Osteoblast (primary cell): ENCODE measurements at regions not wholly inside any gene's neighbourhood (a gene's known extent, or its start where the extent isn't known, plus 50 kb on each side); places are given as distances from the start of the nearest gene placed in this dataset.

Experiments
- DNase-seq: peaks from one replicate; pipeline ENCODE4 v3.0.0; 2011; ENCODE audit warnings: low spot score, mixed read lengths; ENCODE audit not compliant: insufficient read length; ENCODE audit errors: missing footprints
- H2AFZ ChIP-seq: 2 replicates; pipeline ENCODE4 v1.6.0; 2011; ENCODE audit warnings: mild to moderate bottlenecking, low read length
- H3K27ac ChIP-seq: 2 replicates; pipeline ENCODE4 v1.5.1; 2011; ENCODE audit warnings: mild to moderate bottlenecking, low read depth, low read length, moderate library complexity
- H3K27me3 ChIP-seq: 2 replicates; pipeline ENCODE4 v1.6.0; 2012; ENCODE audit warnings: mild to moderate bottlenecking, control low read depth, inconsistent platforms, low read length, moderate library complexity; ENCODE audit not compliant: insufficient read depth
- H3K36me3 ChIP-seq: 2 replicates; pipeline ENCODE4 v1.5.1; 2011; ENCODE audit warnings: mild to moderate bottlenecking, low read length, control low read depth, moderate library complexity; ENCODE audit not compliant: insufficient read depth
- H3K4me1 ChIP-seq: 2 replicates; pipeline ENCODE4 v1.5.1; 2011; ENCODE audit warnings: mild to moderate bottlenecking, low read length, control low read depth, moderate library complexity; ENCODE audit not compliant: insufficient read depth
- H3K4me2 ChIP-seq: 2 replicates; pipeline ENCODE4 v1.6.0; 2011; ENCODE audit warnings: mild to moderate bottlenecking, low read length; ENCODE audit not compliant: insufficient read depth
- H3K4me3 ChIP-seq: fragments of 200-600 bp; sonication (generic); 3 replicates; pipeline ENCODE4 v1.5.1; 2012; ENCODE audit warnings: mild to moderate bottlenecking, low read length, inconsistent platforms; ENCODE audit not compliant: insufficient read depth
- H3K79me2 ChIP-seq: 2 replicates; pipeline ENCODE4 v1.6.0; 2012; ENCODE audit warnings: mild to moderate bottlenecking, low read length, control low read depth, inconsistent platforms; ENCODE audit not compliant: insufficient read depth
- H3K9me3 ChIP-seq: 2 replicates; pipeline ENCODE4 v1.5.1; 2011; ENCODE audit warnings: low read depth, low read length, control low read depth
- H4K20me1 ChIP-seq: 2 replicates; pipeline ENCODE4 v1.6.0; 2012; ENCODE audit warnings: mild to moderate bottlenecking, low read length, control low read depth; ENCODE audit not compliant: insufficient read depth
- CTCF ChIP-seq: IDR thresholded peaks from 2 replicates; pipeline ENCODE4 v1.5.1; 2011; ENCODE audit warnings: mild to moderate bottlenecking, low read depth, low read length, moderate library complexity; ENCODE audit errors: extremely low read depth

GRCh38 chr13:72023895-72024294 lies 156.9 kb upstream of the DACH1 start:
- H4K20me1 ChIP-seq: no peaks in the 10 kb centered on the region
- peaks cover 3% of the 10 kb centered on the region for H3K9me3 ChIP-seq
- no peak overlapping the region for H3K27ac ChIP-seq
- no peak overlapping the region for H3K4me3 ChIP-seq
- no peaks in the 10 kb centered on the region for H3K4me1 ChIP-seq
- H3K36me3 ChIP-seq: no peaks in the 10 kb centered on the region
- no peaks in the 10 kb centered on the region for H3K27me3 ChIP-seq
- H2AFZ ChIP-seq: no peak overlapping the region
- no peak for TF ChIP-seq CTCF
- DNase-seq: no peak
- H3K4me2 ChIP-seq: no peak overlapping the region
- no peaks in the 10 kb centered on the region for H3K79me2 ChIP-seq

GRCh38 chr13:72005455-72005854 lies 138.5 kb upstream of the DACH1 start:
- Histone ChIP-seq H3K4me3 (no peak overlapping the region), H3K27ac (no peak overlapping the region), H2AFZ (no peak overlapping the region), H3K4me2 (no peak overlapping the region), H3K36me3 (no peaks in the 10 kb centered on the region), H3K27me3 (no peaks in the 10 kb centered on the region), H3K9me3 (no peaks in the 10 kb centered on the region), H3K4me1 (no peaks in the 10 kb centered on the region), H3K79me2 (no peaks in the 10 kb centered on the region), H4K20me1 (no peaks in the 10 kb centered on the region)
- no peak for DNase-seq
- no peak for TF ChIP-seq CTCF

- H3K79me2 ChIP-seq: no peaks in the 10 kb centered on the region
- H2AFZ ChIP-seq: no peak overlapping the region
- no peaks in the 10 kb centered on the region for H3K9me3 ChIP-seq
- H3K4me2 ChIP-seq: no peak overlapping the region
- no peaks in the 10 kb centered on the region for H3K27me3 ChIP-seq
- DNase-seq: no peak
- H3K4me3 ChIP-seq: no peak overlapping the region
- no peaks in the 10 kb centered on the region for H4K20me1 ChIP-seq
- no peaks in the 10 kb centered on the region for H3K4me1 ChIP-seq
- no peaks in the 10 kb centered on the region for H3K36me3 ChIP-seq
- TF ChIP-seq CTCF: no peak
- H3K27ac ChIP-seq: no peak overlapping the region
Observed at GRCh38 chr13:72004784-72005374, 137.9 kb upstream of the DACH1 start.

GRCh38 chr13:72004246-72004645 lies 137.2 kb upstream of the DACH1 start:
- H3K4me2 ChIP-seq: no peak overlapping the region
- no peaks in the 10 kb centered on the region for H3K9me3 ChIP-seq
- H3K4me3 ChIP-seq: no peak overlapping the region
- H3K27ac ChIP-seq: no peak overlapping the region
- no peak for TF ChIP-seq CTCF
- H3K27me3 ChIP-seq: no peaks in the 10 kb centered on the region
- H4K20me1 ChIP-seq: no peaks in the 10 kb centered on the region
- DNase-seq: no peak
- no peaks in the 10 kb centered on the region for H3K79me2 ChIP-seq
- H2AFZ ChIP-seq: no peak overlapping the region
- H3K36me3 ChIP-seq: no peaks in the 10 kb centered on the region
- no peaks in the 10 kb centered on the region for H3K4me1 ChIP-seq
